H9 (cell line): ENCODE measurements at regions not wholly inside any gene's neighbourhood (a gene's known extent, or its start where the extent isn't known, plus 50 kb on each side); places are given as distances from the start of the nearest gene placed in this dataset.

ENCODE experiments used
- DNase-seq: peaks from one replicate; pipeline ENCODE4 v3.0.0-alpha.2; 2017
- H2AFZ ChIP-seq: one replicate; pipeline ENCODE4 v1.6.1; 2013; ENCODE audit warnings: mild to moderate bottlenecking, low read length, control low read depth, moderate library complexity
- H2AK5ac ChIP-seq: 2 replicates; pipeline ENCODE4 v1.6.1; 2013; ENCODE audit warnings: low read length, control low read depth, mixed read lengths; ENCODE audit not compliant: insufficient read length
- H2BK120ac ChIP-seq: one replicate; pipeline ENCODE4 v1.6.1; 2013; ENCODE audit warnings: low read depth, mild to moderate bottlenecking, low read length, control low read depth, inconsistent platforms; ENCODE audit not compliant: poor library complexity, severe bottlenecking
- H2BK12ac ChIP-seq: 2 replicates; pipeline ENCODE4 v1.6.1; 2013; ENCODE audit warnings: low read length, control low read depth, mixed read lengths, low read depth; ENCODE audit not compliant: insufficient read length
- H2BK15ac ChIP-seq: 2 replicates; pipeline ENCODE4 v1.6.1; 2013; ENCODE audit warnings: low read depth, low read length, control low read depth
- H2BK20ac ChIP-seq: one replicate; pipeline ENCODE4 v1.6.1; 2013; ENCODE audit warnings: low read depth, mild to moderate bottlenecking, low read length, control low read depth, inconsistent platforms; ENCODE audit not compliant: poor library complexity, severe bottlenecking
- H2BK5ac ChIP-seq: 2 replicates; pipeline ENCODE4 v1.6.1; 2013; ENCODE audit warnings: low read length, control low read depth, mixed read lengths; ENCODE audit not compliant: insufficient read length
- H3K14ac ChIP-seq: 2 replicates; pipeline ENCODE4 v1.6.1; 2013; ENCODE audit warnings: low read length, control low read depth; ENCODE audit not compliant: insufficient read depth
- H3K18ac ChIP-seq: 2 replicates; pipeline ENCODE4 v1.6.1; 2013; ENCODE audit warnings: low read depth, mild to moderate bottlenecking, mixed read lengths, low read length, control low read depth; ENCODE audit not compliant: insufficient read length
- H3K23ac ChIP-seq: 2 replicates; pipeline ENCODE4 v1.6.1; 2013; ENCODE audit warnings: low read length, control low read depth, mixed read lengths, low read depth; ENCODE audit not compliant: insufficient read length
- H3K23me2 ChIP-seq: 2 replicates; pipeline ENCODE4 v1.6.1; 2013; ENCODE audit warnings: low read depth, mild to moderate bottlenecking, mixed read lengths, low read length, control low read depth; ENCODE audit not compliant: insufficient read length, poor library complexity, severe bottlenecking
- H3K27ac ChIP-seq: 2 replicates; pipeline ENCODE4 v1.5.1; 2013; ENCODE audit warnings: low read length, control low read depth, mixed read lengths, low read depth; ENCODE audit not compliant: insufficient read length
- H3K27me3 ChIP-seq: 2 replicates; pipeline ENCODE4 v1.6.1; 2013; ENCODE audit warnings: low read length, control low read depth, inconsistent platforms; ENCODE audit not compliant: insufficient read depth
- H3K4ac ChIP-seq: 2 replicates; pipeline ENCODE4 v1.6.1; 2013; ENCODE audit warnings: low read depth, mild to moderate bottlenecking, control low read depth, inconsistent platforms, low read length, moderate library complexity
- H3K4me1 ChIP-seq: 2 replicates; pipeline ENCODE4 v1.6.1; 2013; ENCODE audit warnings: low read length, control low read depth, inconsistent platforms; ENCODE audit not compliant: insufficient read depth
- H3K4me2 ChIP-seq: 2 replicates; pipeline ENCODE4 v1.6.1; 2013; ENCODE audit warnings: low read length, control low read depth, mixed read lengths; ENCODE audit not compliant: insufficient read length, insufficient read depth
- H3K56ac ChIP-seq: 2 replicates; pipeline ENCODE4 v1.6.1; 2013; ENCODE audit warnings: low read depth, mild to moderate bottlenecking, mixed read lengths, low read length, control low read depth; ENCODE audit not compliant: insufficient read length
- H3K79me1 ChIP-seq: 2 replicates; pipeline ENCODE4 v1.6.1; 2013; ENCODE audit warnings: low read depth, mild to moderate bottlenecking, moderate library complexity, low read length, control low read depth, inconsistent platforms; ENCODE audit not compliant: insufficient read depth, poor library complexity, severe bottlenecking
- H3K79me2 ChIP-seq: 2 replicates; pipeline ENCODE4 v1.6.1; 2013; ENCODE audit warnings: low read length, control low read depth, inconsistent platforms; ENCODE audit not compliant: insufficient read depth
- H3K9ac ChIP-seq: 2 replicates; pipeline ENCODE4 v1.6.1; 2013; ENCODE audit warnings: low read length, control low read depth, mixed read lengths; ENCODE audit not compliant: insufficient read length; ENCODE audit errors: extremely low read depth
- H3K9me3 ChIP-seq: one replicate; pipeline ENCODE4 v1.6.1; 2013; ENCODE audit warnings: low read depth, low read length, inconsistent platforms; ENCODE audit not compliant: control insufficient read depth
- H3T11ph ChIP-seq: one replicate; pipeline ENCODE4 v1.6.1; 2013; ENCODE audit warnings: mild to moderate bottlenecking, low read length, control low read depth, inconsistent platforms
- H4K20me1 ChIP-seq: one replicate; pipeline ENCODE4 v1.6.1; 2013; ENCODE audit not compliant: control insufficient read depth, insufficient read length, insufficient read depth
- H4K5ac ChIP-seq: 2 replicates; pipeline ENCODE4 v1.6.1; 2013; ENCODE audit warnings: low read depth, mild to moderate bottlenecking, mixed read lengths, low read length, control low read depth; ENCODE audit not compliant: insufficient read length
- H4K8ac ChIP-seq: replicated peaks from 2 replicates; pipeline ENCODE4 v1.6.1; 2013; ENCODE audit warnings: low read length, control low read depth, mixed read lengths, low read depth; ENCODE audit not compliant: insufficient read length
- H4K91ac ChIP-seq: 2 replicates; pipeline ENCODE4 v1.6.1; 2013; ENCODE audit warnings: low read depth, mild to moderate bottlenecking, moderate library complexity, mixed read lengths, low read length, control low read depth; ENCODE audit not compliant: insufficient read length
- H3K27ac Mint-ChIP-seq, 3 experiments: 2 replicates in 2 of 3; 3 replicates in 1 of 3; pipeline ENCODE4 v1.8.0; 2020 to 2021; ENCODE audit warnings: mixed read lengths in 3 of 3, mild to moderate bottlenecking in 1 of 3, moderate library complexity in 1 of 3
- H3K27me3 Mint-ChIP-seq: 2 replicates; pipeline ENCODE4 v1.8.0; 2021; ENCODE audit warnings: low read depth, mild to moderate bottlenecking, moderate library complexity, mixed read lengths
- H3K36me3 Mint-ChIP-seq, 3 experiments: 2 replicates in 2 of 3; 3 replicates in 1 of 3; pipeline ENCODE4 v1.8.0; 2020 to 2021; ENCODE audit warnings: low read depth in 3 of 3, mixed read lengths in 3 of 3; ENCODE audit not compliant: insufficient read depth in 1 of 3
- H3K4me1 Mint-ChIP-seq, 2 experiments: 2 replicates each; pipeline ENCODE4 v1.8.0; 2020; ENCODE audit warnings: mixed read lengths in 2 of 2
- H3K4me3 Mint-ChIP-seq, 2 experiments: 2 replicates in 1 of 2; 3 replicates in 1 of 2; pipeline ENCODE4 v1.8.0; 2020 to 2021; ENCODE audit warnings: mild to moderate bottlenecking in 2 of 2, mixed read lengths in 2 of 2, moderate library complexity in 1 of 2
- H3K9me3 Mint-ChIP-seq, 2 experiments: 2 replicates in 1 of 2; 3 replicates in 1 of 2; pipeline ENCODE4 v1.8.0; 2020; ENCODE audit warnings: mild to moderate bottlenecking in 2 of 2, mixed read lengths in 2 of 2, moderate library complexity in 1 of 2
- WGBS: extraction: QIAGEN DNeasy Blood & Tissue Kit; methylation state at CpG from one replicate; pipeline ENCODE4 v1.1.7; 2013; ENCODE audit warnings: missing lambda C conversion rate, low lambda C conversion rate, mixed read lengths; ENCODE audit not compliant: insufficient read length; ENCODE audit errors: extremely low coverage; 5-methylcytosine and 5-hydroxymethylcytosine counted together
- TF ChIP-seq, protein P1 (sequence below): fragments of 200-600 bp; sonication (generic); conservative IDR thresholded peaks from 3 replicates; pipeline ENCODE4 v1.8.0; 2021; ENCODE audit warnings: antibody characterized with exemption, mild to moderate bottlenecking

DNA sequence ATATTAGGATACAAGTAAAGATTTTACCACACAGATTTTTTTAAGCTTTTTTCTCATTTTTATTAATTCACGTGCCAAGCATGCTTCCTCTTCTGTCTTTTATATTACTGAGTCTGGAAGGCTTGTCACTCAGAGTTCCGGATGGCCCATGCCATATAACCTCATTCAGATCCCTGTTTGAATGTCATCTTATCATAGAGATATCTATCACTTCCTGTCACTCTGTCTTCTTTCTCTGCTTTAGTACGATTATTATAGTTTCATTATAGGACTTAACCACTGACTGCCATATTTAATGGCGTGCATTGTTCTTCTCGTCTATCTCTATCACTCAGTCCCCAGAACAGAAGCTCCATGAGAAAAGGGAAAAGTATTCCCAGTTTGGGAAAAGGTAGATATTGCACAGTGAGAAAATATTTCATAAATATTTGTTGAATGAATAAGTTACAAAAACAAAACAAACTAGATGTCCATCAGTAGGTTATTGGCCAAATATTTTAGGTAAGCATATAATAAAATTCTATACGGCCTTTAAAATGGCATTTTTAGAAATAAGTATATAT lies 296.9 kb upstream of the GOT2 start:
- H2BK5ac ChIP-seq = no peak overlapping the region
- no peak overlapping the region for H2BK20ac ChIP-seq
- H2BK120ac ChIP-seq = no peak overlapping the region
- H2BK12ac ChIP-seq = no peak overlapping the region
- H3K9ac ChIP-seq = no peak overlapping the region
- no CpG with 5 or more reads among the region's 6 CpGs for WGBS
- no peaks in the 10 kb centered on the region for H3K27me3 ChIP-seq
- no peak overlapping the region for H3T11ph ChIP-seq
- Mint-ChIP-seq H3K27ac (no peak overlapping the region), H3K36me3 (no peaks in the 10 kb centered on the region; a peak in 1 of 7 replicates), H3K4me1 (no peaks in the 10 kb centered on the region), H3K9me3 (no peaks in the 10 kb centered on the region), H3K4me3 (no peak overlapping the region), H3K27me3 (no peaks in the 10 kb centered on the region)
- no peak overlapping the region for H3K18ac ChIP-seq
- no peaks in the 10 kb centered on the region for H3K79me2 ChIP-seq
- H4K91ac ChIP-seq = no peak overlapping the region
- H3K4ac ChIP-seq = no peak overlapping the region
- H3K23ac ChIP-seq = no peak overlapping the region
- no peak overlapping the region for H4K8ac ChIP-seq
- H2AK5ac ChIP-seq = no peak overlapping the region
- no peaks in the 10 kb centered on the region for H3K79me1 ChIP-seq
- H4K5ac ChIP-seq = no peak overlapping the region
- no peak overlapping the region for H3K4me2 ChIP-seq
- H3K4me1 ChIP-seq = no peaks in the 10 kb centered on the region
- H3K27ac ChIP-seq = no peak overlapping the region
- no peak for DNase-seq
- TF ChIP-seq, protein P1, sequence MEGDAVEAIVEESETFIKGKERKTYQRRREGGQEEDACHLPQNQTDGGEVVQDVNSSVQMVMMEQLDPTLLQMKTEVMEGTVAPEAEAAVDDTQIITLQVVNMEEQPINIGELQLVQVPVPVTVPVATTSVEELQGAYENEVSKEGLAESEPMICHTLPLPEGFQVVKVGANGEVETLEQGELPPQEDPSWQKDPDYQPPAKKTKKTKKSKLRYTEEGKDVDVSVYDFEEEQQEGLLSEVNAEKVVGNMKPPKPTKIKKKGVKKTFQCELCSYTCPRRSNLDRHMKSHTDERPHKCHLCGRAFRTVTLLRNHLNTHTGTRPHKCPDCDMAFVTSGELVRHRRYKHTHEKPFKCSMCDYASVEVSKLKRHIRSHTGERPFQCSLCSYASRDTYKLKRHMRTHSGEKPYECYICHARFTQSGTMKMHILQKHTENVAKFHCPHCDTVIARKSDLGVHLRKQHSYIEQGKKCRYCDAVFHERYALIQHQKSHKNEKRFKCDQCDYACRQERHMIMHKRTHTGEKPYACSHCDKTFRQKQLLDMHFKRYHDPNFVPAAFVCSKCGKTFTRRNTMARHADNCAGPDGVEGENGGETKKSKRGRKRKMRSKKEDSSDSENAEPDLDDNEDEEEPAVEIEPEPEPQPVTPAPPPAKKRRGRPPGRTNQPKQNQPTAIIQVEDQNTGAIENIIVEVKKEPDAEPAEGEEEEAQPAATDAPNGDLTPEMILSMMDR = no peak
- no peaks in the 10 kb centered on the region for H3K9me3 ChIP-seq
- H4K20me1 ChIP-seq = no peaks in the 10 kb centered on the region
- H3K14ac ChIP-seq = no peak overlapping the region
- no peak overlapping the region for H3K56ac ChIP-seq
- H2AFZ ChIP-seq = no peak overlapping the region
- no peaks in the 10 kb centered on the region for H3K23me2 ChIP-seq
- H2BK15ac ChIP-seq = no peak overlapping the region
